ENCODE measurements at regions not wholly inside any gene's neighbourhood (a gene's known extent, or its start where the extent isn't known, plus 50 kb on each side); places are given as distances from the start of the nearest gene placed in this dataset.

GRCh38 chr6:156311291-156311690, 465.9 kb upstream of the ARID1B start:
- TF ChIP-seq, protein P1, sequence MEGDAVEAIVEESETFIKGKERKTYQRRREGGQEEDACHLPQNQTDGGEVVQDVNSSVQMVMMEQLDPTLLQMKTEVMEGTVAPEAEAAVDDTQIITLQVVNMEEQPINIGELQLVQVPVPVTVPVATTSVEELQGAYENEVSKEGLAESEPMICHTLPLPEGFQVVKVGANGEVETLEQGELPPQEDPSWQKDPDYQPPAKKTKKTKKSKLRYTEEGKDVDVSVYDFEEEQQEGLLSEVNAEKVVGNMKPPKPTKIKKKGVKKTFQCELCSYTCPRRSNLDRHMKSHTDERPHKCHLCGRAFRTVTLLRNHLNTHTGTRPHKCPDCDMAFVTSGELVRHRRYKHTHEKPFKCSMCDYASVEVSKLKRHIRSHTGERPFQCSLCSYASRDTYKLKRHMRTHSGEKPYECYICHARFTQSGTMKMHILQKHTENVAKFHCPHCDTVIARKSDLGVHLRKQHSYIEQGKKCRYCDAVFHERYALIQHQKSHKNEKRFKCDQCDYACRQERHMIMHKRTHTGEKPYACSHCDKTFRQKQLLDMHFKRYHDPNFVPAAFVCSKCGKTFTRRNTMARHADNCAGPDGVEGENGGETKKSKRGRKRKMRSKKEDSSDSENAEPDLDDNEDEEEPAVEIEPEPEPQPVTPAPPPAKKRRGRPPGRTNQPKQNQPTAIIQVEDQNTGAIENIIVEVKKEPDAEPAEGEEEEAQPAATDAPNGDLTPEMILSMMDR (IDR thresholded peaks at IDR 0.05): no peak
- no peak for TF ChIP-seq POLR2A (IDR thresholded peaks at IDR 0.05)
- no peak for TF ChIP-seq EP300 (IDR thresholded peaks at IDR 0.05)

Data from suprapubic skin (tissue), 3 donors.